ENCODE measurements at regions not wholly inside any gene's neighbourhood (a gene's known extent, or its start where the extent isn't known, plus 50 kb on each side); places are given as distances from the start of the nearest gene placed in this dataset.

DNA sequence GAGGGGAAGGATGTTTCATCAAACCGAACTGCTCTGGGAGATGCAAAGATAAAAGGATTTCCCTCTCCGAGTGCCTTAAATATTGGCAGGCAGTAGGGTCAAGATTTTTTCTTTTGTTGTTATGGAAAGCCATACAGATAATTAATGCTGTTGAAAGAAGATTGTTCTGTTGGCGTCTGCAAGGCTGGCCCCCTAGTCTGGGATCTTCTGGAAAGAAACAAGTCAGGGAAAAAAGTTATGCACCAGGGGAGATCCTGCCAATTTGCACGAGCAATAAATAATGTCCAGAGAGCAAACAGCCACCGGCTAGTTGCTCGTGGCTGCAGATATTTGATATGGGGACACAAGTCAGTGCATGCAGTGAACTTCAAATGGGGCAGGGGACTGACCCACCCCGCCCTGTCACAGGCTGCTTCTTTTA is 202.1 kb upstream of the MYL2 start:
- no peak overlapping the region for H4K8ac ChIP-seq (ENCODE audit: extremely low read depth, insufficient read depth, low read length)
- 80% methylated on average over 7 of the region's 7 CpGs; no CpG with 5 or more reads in 1 of the 2 experiments for WGBS, 2 experiments (ENCODE audit: extremely low coverage in 1 of 2, insufficient coverage in 1 of 2, insufficient read length in 1 of 2, insufficient replicate concordance in 2 of 2, low coverage in 1 of 2, low lambda C conversion rate in 2 of 2, missing lambda C conversion rate in 1 of 2)
- H3K36me3 ChIP-seq (ENCODE audit: control insufficient read depth in 2 of 4, insufficient read depth in 4 of 4, low read length in 3 of 4), result no peaks in the 10 kb centered on the region
- H3K14ac ChIP-seq (ENCODE audit: insufficient read length), result no peak overlapping the region
- H3K4me3 ChIP-seq (ENCODE audit: extremely low read depth in 1 of 4, insufficient read depth in 2 of 4, low read depth in 3 of 4, low read length in 4 of 4), result no peak overlapping the region
- no peak overlapping the region for H3K27ac ChIP-seq (ENCODE audit: low read depth, low read length)
- no peak overlapping the region for H2BK5ac ChIP-seq (ENCODE audit: low read depth, low read length)
- H2BK15ac ChIP-seq (ENCODE audit: low read length), result no peak overlapping the region
- no peak overlapping the region for H4K91ac ChIP-seq (replicated peaks; ENCODE audit: insufficient read length, low read length)
- no peaks in the 10 kb centered on the region for H3K27me3 ChIP-seq (replicated peaks in 1 of 4; ENCODE audit: control insufficient read depth in 3 of 4, extremely low read depth in 1 of 4, insufficient read depth in 3 of 4, low read length in 3 of 4)
- no peak overlapping the region for H3K56ac ChIP-seq (replicated peaks; ENCODE audit: insufficient read length, low read depth, low read length)
- H3K23ac ChIP-seq (ENCODE audit: insufficient read length), result no peak overlapping the region
- no peaks in the 10 kb centered on the region for H3K79me1 ChIP-seq (ENCODE audit: low read depth, low read length)
- H3K9ac ChIP-seq (replicated peaks in 1 of 4; ENCODE audit: extremely low read depth in 1 of 4, low read depth in 3 of 4, low read length in 3 of 4), result no peak overlapping the region
- H2BK20ac ChIP-seq (ENCODE audit: low read length), result no peak overlapping the region
- H4K20me1 ChIP-seq (replicated peaks in 1 of 2; ENCODE audit: control insufficient read depth in 1 of 2, insufficient read depth in 2 of 2, low read length in 2 of 2), result no peaks in the 10 kb centered on the region
- no peak overlapping the region for H2AK5ac ChIP-seq (ENCODE audit: low read depth, low read length)
- no peak overlapping the region for H3K18ac ChIP-seq (ENCODE audit: extremely low read depth, low read length)
- no peak overlapping the region for H2BK120ac ChIP-seq (replicated peaks; ENCODE audit: low read depth, low read length)
- H3K9me3 ChIP-seq (ENCODE audit: insufficient read depth in 2 of 2, low read depth in 1 of 2, low read length in 1 of 2), result 0 out of 4 replicates have a peak, but pooled peaks cover 0 to under 1% of the 10 kb centered on the region in 2 experiments
- FAIRE-seq, result no peak
- no peak overlapping the region for H2AFZ ChIP-seq (ENCODE audit: low read length)
- CTCF ChIA-PET (ENCODE audit: partially characterized antibody), result interaction anchor here (0.7 to 1.2 kb wide), 4 partner anchors 16 to 308 kb away, joined by 3 to 4 read pairs (median 3); no protein-coding TSS in a partner anchor
- no peak overlapping the region for H4K5ac ChIP-seq (ENCODE audit: insufficient read length, low read depth, low read length)
- TF ChIP-seq ZNF274 (IDR thresholded peaks at IDR 0.05; ENCODE audit: borderline replicate concordance, extremely low read depth, low read length) (no peak), SIRT6 (IDR thresholded peaks at IDR 0.05; ENCODE audit: low read length) (no peak), SAP30 (IDR thresholded peaks at IDR 0.05; ENCODE audit: insufficient read depth, insufficient replicate concordance, low read length) (no peak), KDM4A (IDR thresholded peaks at IDR 0.05; ENCODE audit: low read depth, low read length, severe bottlenecking) (no peak)
- no peaks in the 10 kb centered on the region for H3K23me2 ChIP-seq (ENCODE audit: low read depth, low read length)
- POLR2A ChIA-PET (ENCODE audit: partially characterized antibody), result no interaction called here
- no peak overlapping the region for H2BK12ac ChIP-seq (ENCODE audit: low read depth, low read length)
- no peaks in the 10 kb centered on the region for H3K79me2 ChIP-seq (ENCODE audit: control insufficient read depth in 1 of 2, insufficient read depth in 2 of 2, low read length in 2 of 2)
- H3K4me1 ChIP-seq (replicated peaks in 1 of 4; ENCODE audit: control insufficient read depth in 3 of 4, insufficient read depth in 4 of 4, low read length in 3 of 4), result peaks cover 0 to 6% (median 5%) of the 10 kb centered on the region in 4 experiments; a peak in 4 of 7 replicates
- no peak overlapping the region for H3K4me2 ChIP-seq (ENCODE audit: insufficient read depth in 1 of 2, low read depth in 2 of 2, low read length in 2 of 2)
- no peak for DNase-seq (ENCODE audit: low read depth in 1 of 2, low spot score in 2 of 2)
- H3K4ac ChIP-seq (replicated peaks; ENCODE audit: insufficient read length, low read depth, low read length), result no peak overlapping the region
